H9 (cell line): ENCODE measurements at regions not wholly inside any gene's neighbourhood (a gene's known extent, or its start where the extent isn't known, plus 50 kb on each side); places are given as distances from the start of the nearest gene placed in this dataset.

Source experiments
- DNase-seq: peaks from one replicate; pipeline ENCODE4 v3.0.0-alpha.2; 2017
- H2AFZ ChIP-seq: one replicate; pipeline ENCODE4 v1.6.1; 2013; ENCODE audit warnings: mild to moderate bottlenecking, low read length, control low read depth, moderate library complexity
- H2AK5ac ChIP-seq: 2 replicates; pipeline ENCODE4 v1.6.1; 2013; ENCODE audit warnings: low read length, control low read depth, mixed read lengths; ENCODE audit not compliant: insufficient read length
- H2BK120ac ChIP-seq: one replicate; pipeline ENCODE4 v1.6.1; 2013; ENCODE audit warnings: low read depth, mild to moderate bottlenecking, low read length, control low read depth, inconsistent platforms; ENCODE audit not compliant: poor library complexity, severe bottlenecking
- H2BK12ac ChIP-seq: 2 replicates; pipeline ENCODE4 v1.6.1; 2013; ENCODE audit warnings: low read length, control low read depth, mixed read lengths, low read depth; ENCODE audit not compliant: insufficient read length
- H2BK15ac ChIP-seq: 2 replicates; pipeline ENCODE4 v1.6.1; 2013; ENCODE audit warnings: low read depth, low read length, control low read depth
- H2BK20ac ChIP-seq: one replicate; pipeline ENCODE4 v1.6.1; 2013; ENCODE audit warnings: low read depth, mild to moderate bottlenecking, low read length, control low read depth, inconsistent platforms; ENCODE audit not compliant: poor library complexity, severe bottlenecking
- H2BK5ac ChIP-seq: 2 replicates; pipeline ENCODE4 v1.6.1; 2013; ENCODE audit warnings: low read length, control low read depth, mixed read lengths; ENCODE audit not compliant: insufficient read length
- H3K14ac ChIP-seq: 2 replicates; pipeline ENCODE4 v1.6.1; 2013; ENCODE audit warnings: low read length, control low read depth; ENCODE audit not compliant: insufficient read depth
- H3K18ac ChIP-seq: 2 replicates; pipeline ENCODE4 v1.6.1; 2013; ENCODE audit warnings: low read depth, mild to moderate bottlenecking, mixed read lengths, low read length, control low read depth; ENCODE audit not compliant: insufficient read length
- H3K23ac ChIP-seq: 2 replicates; pipeline ENCODE4 v1.6.1; 2013; ENCODE audit warnings: low read length, control low read depth, mixed read lengths, low read depth; ENCODE audit not compliant: insufficient read length
- H3K23me2 ChIP-seq: 2 replicates; pipeline ENCODE4 v1.6.1; 2013; ENCODE audit warnings: low read depth, mild to moderate bottlenecking, mixed read lengths, low read length, control low read depth; ENCODE audit not compliant: insufficient read length, poor library complexity, severe bottlenecking
- H3K27ac ChIP-seq: 2 replicates; pipeline ENCODE4 v1.5.1; 2013; ENCODE audit warnings: low read length, control low read depth, mixed read lengths, low read depth; ENCODE audit not compliant: insufficient read length
- H3K27me3 ChIP-seq: 2 replicates; pipeline ENCODE4 v1.6.1; 2013; ENCODE audit warnings: low read length, control low read depth, inconsistent platforms; ENCODE audit not compliant: insufficient read depth
- H3K4ac ChIP-seq: 2 replicates; pipeline ENCODE4 v1.6.1; 2013; ENCODE audit warnings: low read depth, mild to moderate bottlenecking, control low read depth, inconsistent platforms, low read length, moderate library complexity
- H3K4me1 ChIP-seq: 2 replicates; pipeline ENCODE4 v1.6.1; 2013; ENCODE audit warnings: low read length, control low read depth, inconsistent platforms; ENCODE audit not compliant: insufficient read depth
- H3K4me2 ChIP-seq: 2 replicates; pipeline ENCODE4 v1.6.1; 2013; ENCODE audit warnings: low read length, control low read depth, mixed read lengths; ENCODE audit not compliant: insufficient read length, insufficient read depth
- H3K56ac ChIP-seq: 2 replicates; pipeline ENCODE4 v1.6.1; 2013; ENCODE audit warnings: low read depth, mild to moderate bottlenecking, mixed read lengths, low read length, control low read depth; ENCODE audit not compliant: insufficient read length
- H3K79me1 ChIP-seq: 2 replicates; pipeline ENCODE4 v1.6.1; 2013; ENCODE audit warnings: low read depth, mild to moderate bottlenecking, moderate library complexity, low read length, control low read depth, inconsistent platforms; ENCODE audit not compliant: insufficient read depth, poor library complexity, severe bottlenecking
- H3K79me2 ChIP-seq: 2 replicates; pipeline ENCODE4 v1.6.1; 2013; ENCODE audit warnings: low read length, control low read depth, inconsistent platforms; ENCODE audit not compliant: insufficient read depth
- H3K9ac ChIP-seq: 2 replicates; pipeline ENCODE4 v1.6.1; 2013; ENCODE audit warnings: low read length, control low read depth, mixed read lengths; ENCODE audit not compliant: insufficient read length; ENCODE audit errors: extremely low read depth
- H3K9me3 ChIP-seq: one replicate; pipeline ENCODE4 v1.6.1; 2013; ENCODE audit warnings: low read depth, low read length, inconsistent platforms; ENCODE audit not compliant: control insufficient read depth
- H3T11ph ChIP-seq: one replicate; pipeline ENCODE4 v1.6.1; 2013; ENCODE audit warnings: mild to moderate bottlenecking, low read length, control low read depth, inconsistent platforms
- H4K20me1 ChIP-seq: one replicate; pipeline ENCODE4 v1.6.1; 2013; ENCODE audit not compliant: control insufficient read depth, insufficient read length, insufficient read depth
- H4K5ac ChIP-seq: 2 replicates; pipeline ENCODE4 v1.6.1; 2013; ENCODE audit warnings: low read depth, mild to moderate bottlenecking, mixed read lengths, low read length, control low read depth; ENCODE audit not compliant: insufficient read length
- H4K8ac ChIP-seq: replicated peaks from 2 replicates; pipeline ENCODE4 v1.6.1; 2013; ENCODE audit warnings: low read length, control low read depth, mixed read lengths, low read depth; ENCODE audit not compliant: insufficient read length
- H4K91ac ChIP-seq: 2 replicates; pipeline ENCODE4 v1.6.1; 2013; ENCODE audit warnings: low read depth, mild to moderate bottlenecking, moderate library complexity, mixed read lengths, low read length, control low read depth; ENCODE audit not compliant: insufficient read length
- H3K27ac Mint-ChIP-seq, 3 experiments: 2 replicates in 2 of 3; 3 replicates in 1 of 3; pipeline ENCODE4 v1.8.0; 2020 to 2021; ENCODE audit warnings: mixed read lengths in 3 of 3, mild to moderate bottlenecking in 1 of 3, moderate library complexity in 1 of 3
- H3K27me3 Mint-ChIP-seq: 2 replicates; pipeline ENCODE4 v1.8.0; 2021; ENCODE audit warnings: low read depth, mild to moderate bottlenecking, moderate library complexity, mixed read lengths
- H3K36me3 Mint-ChIP-seq, 3 experiments: 2 replicates in 2 of 3; 3 replicates in 1 of 3; pipeline ENCODE4 v1.8.0; 2020 to 2021; ENCODE audit warnings: low read depth in 3 of 3, mixed read lengths in 3 of 3; ENCODE audit not compliant: insufficient read depth in 1 of 3
- H3K4me1 Mint-ChIP-seq, 2 experiments: 2 replicates each; pipeline ENCODE4 v1.8.0; 2020; ENCODE audit warnings: mixed read lengths in 2 of 2
- H3K4me3 Mint-ChIP-seq, 2 experiments: 2 replicates in 1 of 2; 3 replicates in 1 of 2; pipeline ENCODE4 v1.8.0; 2020 to 2021; ENCODE audit warnings: mild to moderate bottlenecking in 2 of 2, mixed read lengths in 2 of 2, moderate library complexity in 1 of 2
- H3K9me3 Mint-ChIP-seq, 2 experiments: 2 replicates in 1 of 2; 3 replicates in 1 of 2; pipeline ENCODE4 v1.8.0; 2020; ENCODE audit warnings: mild to moderate bottlenecking in 2 of 2, mixed read lengths in 2 of 2, moderate library complexity in 1 of 2
- WGBS: extraction: QIAGEN DNeasy Blood & Tissue Kit; methylation state at CpG from one replicate; pipeline ENCODE4 v1.1.7; 2013; ENCODE audit warnings: missing lambda C conversion rate, low lambda C conversion rate, mixed read lengths; ENCODE audit not compliant: insufficient read length; ENCODE audit errors: extremely low coverage; 5-methylcytosine and 5-hydroxymethylcytosine counted together
- TF ChIP-seq, protein P1 (sequence below): fragments of 200-600 bp; sonication (generic); conservative IDR thresholded peaks from 3 replicates; pipeline ENCODE4 v1.8.0; 2021; ENCODE audit warnings: antibody characterized with exemption, mild to moderate bottlenecking

DNA sequence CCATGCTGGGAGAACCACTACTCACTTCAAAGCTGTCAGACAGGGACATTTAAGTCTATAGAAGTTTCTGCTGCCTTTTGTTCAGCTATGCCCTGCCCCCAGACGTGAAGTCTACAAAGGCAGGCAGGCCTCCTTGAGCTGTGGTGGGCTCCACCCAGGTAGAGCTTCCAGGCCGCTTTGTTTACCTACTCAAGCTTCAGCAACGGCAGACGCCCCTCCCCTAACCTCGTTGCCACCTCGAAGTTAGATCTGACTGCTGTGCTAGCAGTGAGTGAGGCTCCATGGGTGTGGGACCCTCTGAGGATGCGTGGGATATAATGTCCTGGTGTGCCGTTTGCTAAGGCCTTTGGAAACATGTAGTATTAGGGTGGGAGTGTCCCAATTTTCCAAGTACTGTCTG, 276.7 kb downstream of the ZIC4 start:
- H3K14ac ChIP-seq = no peak overlapping the region
- WGBS = no CpG with 5 or more reads among the region's 8 CpGs

More for the DNA sequence above, 276.7 kb downstream of the ZIC4 start:
- no peak for DNase-seq
- no peak overlapping the region for H3K9ac ChIP-seq
- H3T11ph ChIP-seq = no peak overlapping the region
- no peak overlapping the region for H2BK12ac ChIP-seq
- H3K27me3 Mint-ChIP-seq = no peaks in the 10 kb centered on the region
- H3K27ac Mint-ChIP-seq = no peak overlapping the region
- H4K20me1 ChIP-seq = no peaks in the 10 kb centered on the region
- H3K56ac ChIP-seq = no peak overlapping the region
- no peaks in the 10 kb centered on the region for H3K27me3 ChIP-seq
- no peak overlapping the region for H2BK20ac ChIP-seq
- peaks cover 10% of the 10 kb centered on the region for H3K9me3 ChIP-seq
- H4K5ac ChIP-seq = no peak overlapping the region
- no peak overlapping the region for H3K27ac ChIP-seq
- H3K4me3 Mint-ChIP-seq = no peak overlapping the region
- H3K23ac ChIP-seq = no peak overlapping the region
- TF ChIP-seq, protein P1, sequence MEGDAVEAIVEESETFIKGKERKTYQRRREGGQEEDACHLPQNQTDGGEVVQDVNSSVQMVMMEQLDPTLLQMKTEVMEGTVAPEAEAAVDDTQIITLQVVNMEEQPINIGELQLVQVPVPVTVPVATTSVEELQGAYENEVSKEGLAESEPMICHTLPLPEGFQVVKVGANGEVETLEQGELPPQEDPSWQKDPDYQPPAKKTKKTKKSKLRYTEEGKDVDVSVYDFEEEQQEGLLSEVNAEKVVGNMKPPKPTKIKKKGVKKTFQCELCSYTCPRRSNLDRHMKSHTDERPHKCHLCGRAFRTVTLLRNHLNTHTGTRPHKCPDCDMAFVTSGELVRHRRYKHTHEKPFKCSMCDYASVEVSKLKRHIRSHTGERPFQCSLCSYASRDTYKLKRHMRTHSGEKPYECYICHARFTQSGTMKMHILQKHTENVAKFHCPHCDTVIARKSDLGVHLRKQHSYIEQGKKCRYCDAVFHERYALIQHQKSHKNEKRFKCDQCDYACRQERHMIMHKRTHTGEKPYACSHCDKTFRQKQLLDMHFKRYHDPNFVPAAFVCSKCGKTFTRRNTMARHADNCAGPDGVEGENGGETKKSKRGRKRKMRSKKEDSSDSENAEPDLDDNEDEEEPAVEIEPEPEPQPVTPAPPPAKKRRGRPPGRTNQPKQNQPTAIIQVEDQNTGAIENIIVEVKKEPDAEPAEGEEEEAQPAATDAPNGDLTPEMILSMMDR = no peak
- H3K4me1 Mint-ChIP-seq = no peaks in the 10 kb centered on the region
- no peak overlapping the region for H4K91ac ChIP-seq
- H3K4me2 ChIP-seq = no peak overlapping the region
- H4K8ac ChIP-seq = no peak overlapping the region
- no peak overlapping the region for H3K18ac ChIP-seq
- H3K4me1 ChIP-seq = no peaks in the 10 kb centered on the region
- H2BK120ac ChIP-seq = no peak overlapping the region
- H2BK5ac ChIP-seq = no peak overlapping the region
- no peaks in the 10 kb centered on the region for H3K23me2 ChIP-seq
- no peaks in the 10 kb centered on the region for H3K79me1 ChIP-seq
- peaks cover 22 to 30% of the 10 kb centered on the region in 2 experiments for H3K9me3 Mint-ChIP-seq
- H2AFZ ChIP-seq = no peak overlapping the region
- no peak overlapping the region for H3K4ac ChIP-seq
- H3K79me2 ChIP-seq = no peaks in the 10 kb centered on the region
- H2BK15ac ChIP-seq = no peak overlapping the region
- peaks cover 4 to 21% (median 5%) of the 10 kb centered on the region in 3 experiments for H3K36me3 Mint-ChIP-seq
- H2AK5ac ChIP-seq = no peak overlapping the region
